HK-2 (cell line): ENCODE measurements at regions not wholly inside any gene's neighbourhood (a gene's known extent, or its start where the extent isn't known, plus 50 kb on each side); places are given as distances from the start of the nearest gene placed in this dataset.
"Not testable (repeated sequence)": the region's sequence is repeated elsewhere in the genome, so short reads cannot be mapped to it uniquely, and the experiment has no call there.

ENCODE experiments used
- DNase-seq: peaks from one replicate; pipeline ENCODE4 v3.0.0-alpha.2; 2018; ENCODE audit not compliant: unreplicated experiment

DNA sequence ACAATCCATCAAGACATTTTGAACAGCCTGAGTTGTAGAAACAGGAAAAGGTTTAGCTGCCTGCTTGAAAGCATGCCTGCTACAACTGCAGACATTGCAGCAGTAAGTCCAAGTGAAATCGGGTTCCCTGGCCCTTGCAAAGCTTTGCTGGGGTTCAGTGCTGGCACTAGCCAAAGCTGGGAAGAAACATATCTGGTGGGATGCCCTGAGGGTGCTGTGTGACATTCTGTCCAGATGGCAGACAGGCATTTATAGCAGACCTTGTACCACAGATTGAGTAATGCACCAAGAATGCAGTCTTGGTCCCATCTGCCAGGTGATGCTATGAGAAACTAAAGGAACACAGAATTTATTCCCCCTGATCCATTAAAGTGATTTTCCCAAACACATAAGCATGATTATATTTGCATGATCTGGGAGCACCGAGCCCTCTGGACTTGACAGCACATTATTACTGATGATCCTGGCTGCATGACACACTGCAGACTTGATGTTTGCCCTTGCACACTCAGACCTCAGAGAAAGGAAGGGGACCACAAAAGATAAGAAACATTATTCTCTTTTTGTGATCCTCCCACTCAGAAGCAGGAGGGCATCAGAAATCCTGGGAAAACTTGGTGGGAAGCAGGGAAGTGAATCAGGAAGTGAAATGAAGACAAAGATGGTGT, 223.7 kb upstream of the FAM78B start:
- no peak for DNase-seq

DNA sequence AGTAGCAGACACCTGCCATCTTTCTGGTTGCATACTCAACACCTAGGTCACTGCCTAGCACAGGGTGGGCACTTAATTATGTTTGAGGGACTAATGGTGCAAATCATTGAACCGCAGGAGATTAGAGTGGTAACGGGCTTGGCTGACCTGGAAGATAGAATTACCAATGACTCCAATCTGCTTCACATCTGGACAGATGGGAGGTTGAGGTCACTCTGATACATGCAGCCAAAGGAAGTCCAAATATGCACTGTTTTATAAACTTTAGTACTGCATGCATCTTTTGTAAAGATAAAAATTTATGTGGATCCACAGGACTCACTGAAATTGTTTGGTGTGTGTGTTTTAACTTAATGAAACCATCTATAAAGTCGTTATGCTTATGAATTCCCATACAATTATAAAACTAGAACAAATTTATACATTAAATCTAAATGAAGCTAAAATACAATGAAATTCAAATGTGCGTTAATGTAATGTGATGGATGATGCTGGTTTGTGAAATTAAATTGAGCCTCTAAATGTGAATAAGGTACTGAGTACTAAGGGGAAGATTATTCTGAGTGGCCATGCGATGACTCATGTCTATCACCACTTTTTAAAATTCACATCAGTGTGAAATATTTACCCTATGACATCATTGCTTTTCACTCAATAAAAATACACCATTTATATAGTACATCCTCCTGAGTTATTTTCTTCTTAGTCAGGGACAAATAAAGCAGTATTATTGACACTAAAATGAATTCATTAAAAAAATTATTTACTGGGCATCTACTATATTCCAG, 224.7 kb upstream of the FAM78B start:
- DNase-seq = no peak

DNA sequence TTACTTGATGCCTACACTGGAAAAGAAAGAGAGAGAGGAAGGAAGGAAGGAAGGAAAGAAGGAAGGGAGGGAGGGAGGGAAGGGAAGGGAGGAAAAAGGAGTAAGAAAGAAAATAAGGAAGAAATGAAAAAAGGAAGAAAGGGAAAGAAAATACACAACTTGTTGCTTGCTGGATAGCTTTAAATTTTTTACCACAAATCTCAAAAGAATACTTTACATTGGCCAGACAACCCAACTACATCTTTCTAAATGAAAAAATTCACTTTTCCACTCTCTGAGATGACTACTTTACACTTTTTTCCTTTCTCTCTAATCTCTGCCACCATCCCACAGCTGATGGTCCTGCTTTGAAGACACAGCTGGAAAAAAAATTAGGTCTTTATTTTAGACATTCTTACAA, 228.9 kb upstream of the FAM78B start:
- no peak for DNase-seq

DNA sequence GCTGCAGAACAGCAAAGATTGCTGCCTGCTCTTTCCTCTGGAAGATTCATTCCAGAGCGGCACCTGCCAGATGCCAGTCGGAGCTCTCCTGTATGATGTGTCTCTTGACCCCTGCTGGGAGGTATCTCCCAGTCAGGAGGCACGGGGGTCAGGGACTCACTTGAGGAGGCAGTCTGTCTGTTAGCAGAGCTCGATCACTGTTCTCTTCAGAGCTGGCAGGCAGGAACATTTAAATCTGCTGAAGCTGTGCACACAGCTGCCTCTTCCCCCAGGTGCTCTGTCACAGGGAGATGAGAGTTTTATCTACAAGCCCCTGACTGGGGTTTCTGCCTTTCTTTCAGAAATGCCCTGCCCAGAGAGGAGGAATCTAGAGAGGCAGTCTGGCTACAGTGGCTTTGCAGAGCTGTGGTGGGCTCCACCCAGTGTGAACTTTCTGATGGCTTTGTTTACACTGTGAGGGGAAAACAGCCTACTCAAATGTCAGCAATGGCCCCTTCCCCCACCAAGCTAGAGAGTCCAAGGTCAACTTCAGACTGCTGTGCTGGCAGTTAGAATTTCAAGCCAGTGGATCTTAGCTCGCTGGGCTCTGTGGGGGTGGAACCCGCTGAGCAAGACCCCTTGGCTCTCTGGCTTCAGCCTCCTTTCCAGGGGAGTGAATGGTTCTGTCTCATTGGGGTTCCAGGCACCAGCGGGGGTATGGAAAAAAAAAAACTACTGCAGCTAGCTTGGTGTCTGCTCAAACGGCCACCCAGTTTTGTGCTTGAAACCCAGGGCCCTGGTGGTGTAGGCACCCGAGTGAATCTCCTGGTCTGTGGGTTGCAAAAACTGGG, 242.7 kb upstream of the FAM78B start:
- DNase-seq = not testable (repeated sequence)

DNA sequence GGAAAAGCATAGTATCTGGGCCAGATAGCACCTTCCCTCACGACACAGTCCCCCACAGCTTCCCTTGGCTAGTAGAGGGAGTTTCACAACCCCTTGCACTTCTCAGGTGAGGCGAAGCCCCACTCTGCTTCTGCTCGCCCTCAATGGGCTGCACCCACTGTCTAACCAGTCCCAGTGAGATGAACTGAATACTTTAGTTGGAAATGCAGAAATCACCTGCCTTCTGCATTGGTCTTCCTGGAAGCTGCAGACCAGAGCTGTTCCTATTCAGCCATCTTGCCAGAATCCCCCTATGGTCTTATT, 243.2 kb upstream of the FAM78B start:
- DNase-seq = no peak

DNA sequence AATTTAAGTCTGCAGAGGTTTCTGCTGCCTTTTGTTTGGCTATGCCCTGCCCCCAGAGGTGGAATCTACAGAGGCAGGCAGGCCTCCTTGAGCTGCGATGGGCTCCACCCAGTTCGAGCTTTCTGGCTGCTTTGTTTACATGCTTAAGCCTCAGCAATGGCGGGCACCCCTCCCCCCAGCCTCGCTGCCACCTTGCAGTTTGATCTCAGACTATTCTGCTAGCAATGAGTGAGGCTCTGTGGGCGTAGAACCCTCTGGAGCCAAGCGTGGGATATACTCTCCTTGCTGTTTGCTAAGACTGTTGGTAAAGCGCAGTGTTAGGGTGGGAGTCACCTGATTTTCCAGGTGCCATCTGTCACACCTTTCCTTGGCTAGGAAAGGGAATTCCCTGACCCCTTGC, 250.0 kb upstream of the FAM78B start:
- DNase-seq = not testable (repeated sequence)

DNA sequence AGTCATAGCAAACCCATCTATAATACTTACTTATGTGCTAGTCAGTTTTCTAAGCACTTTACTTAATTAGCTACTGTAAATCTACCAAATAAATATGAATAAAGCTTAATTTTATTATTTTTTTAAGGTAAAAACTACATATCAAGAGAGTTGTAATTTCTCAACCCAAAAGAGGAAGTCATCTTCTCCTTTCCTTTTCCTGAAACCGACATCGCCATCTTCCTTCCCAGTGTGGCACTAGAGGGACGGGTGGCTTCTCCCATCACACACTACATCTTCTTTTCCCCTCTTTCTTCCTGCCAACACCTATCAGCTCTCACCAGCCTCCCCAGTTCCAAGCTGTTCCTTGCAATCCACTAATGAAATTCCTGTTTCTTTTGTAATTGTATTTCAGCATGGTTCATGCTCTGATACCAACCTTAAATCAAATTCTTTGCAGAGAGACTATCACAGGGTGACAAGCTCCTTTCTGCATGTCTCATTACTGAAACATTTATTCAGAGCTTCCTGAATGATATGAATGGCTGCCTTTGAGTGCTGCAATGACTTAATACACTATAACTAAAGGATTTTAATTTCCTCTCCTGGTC, 251.6 kb upstream of the FAM78B start:
- no peak for DNase-seq

DNA sequence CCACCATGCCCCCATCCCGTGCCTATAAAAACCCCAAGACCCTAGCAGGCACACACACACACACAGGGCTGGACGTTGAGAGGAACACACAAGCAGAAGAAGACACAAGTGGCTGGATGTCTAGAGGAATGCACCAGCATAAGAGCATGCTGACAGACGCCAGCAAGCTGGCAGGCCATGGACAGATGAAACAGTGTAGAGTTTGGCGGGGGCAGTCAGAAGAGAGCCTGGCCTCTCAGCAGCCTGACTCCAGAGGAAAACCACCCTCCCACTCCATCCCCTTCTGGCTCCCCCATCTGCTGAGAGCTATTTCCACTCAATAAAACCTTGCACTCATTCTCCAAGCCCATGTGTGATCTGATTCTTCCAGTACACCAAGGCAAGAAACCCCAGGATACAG, 255.8 kb upstream of the FAM78B start:
- not testable (repeated sequence) for DNase-seq

DNA sequence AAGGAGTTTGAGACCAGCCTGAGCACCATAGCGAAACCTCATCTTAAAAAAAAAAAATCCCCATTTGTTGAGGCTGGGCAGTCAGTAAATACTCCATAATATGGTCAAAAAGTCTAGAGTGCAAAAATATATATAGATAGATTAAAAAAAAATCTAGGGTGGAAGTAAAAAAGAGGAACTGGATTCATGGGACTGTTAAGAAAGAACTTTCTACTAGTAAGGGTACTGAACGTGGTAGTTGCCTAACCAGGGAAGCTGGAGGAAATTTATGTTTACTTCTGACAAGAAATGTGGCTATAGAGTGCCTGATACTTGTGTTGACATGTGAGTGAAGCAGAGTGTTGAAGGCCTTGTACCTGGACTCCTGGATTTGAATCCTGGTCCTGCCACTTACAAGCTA, 265.9 kb upstream of the FAM78B start:
- DNase-seq = no peak

DNA sequence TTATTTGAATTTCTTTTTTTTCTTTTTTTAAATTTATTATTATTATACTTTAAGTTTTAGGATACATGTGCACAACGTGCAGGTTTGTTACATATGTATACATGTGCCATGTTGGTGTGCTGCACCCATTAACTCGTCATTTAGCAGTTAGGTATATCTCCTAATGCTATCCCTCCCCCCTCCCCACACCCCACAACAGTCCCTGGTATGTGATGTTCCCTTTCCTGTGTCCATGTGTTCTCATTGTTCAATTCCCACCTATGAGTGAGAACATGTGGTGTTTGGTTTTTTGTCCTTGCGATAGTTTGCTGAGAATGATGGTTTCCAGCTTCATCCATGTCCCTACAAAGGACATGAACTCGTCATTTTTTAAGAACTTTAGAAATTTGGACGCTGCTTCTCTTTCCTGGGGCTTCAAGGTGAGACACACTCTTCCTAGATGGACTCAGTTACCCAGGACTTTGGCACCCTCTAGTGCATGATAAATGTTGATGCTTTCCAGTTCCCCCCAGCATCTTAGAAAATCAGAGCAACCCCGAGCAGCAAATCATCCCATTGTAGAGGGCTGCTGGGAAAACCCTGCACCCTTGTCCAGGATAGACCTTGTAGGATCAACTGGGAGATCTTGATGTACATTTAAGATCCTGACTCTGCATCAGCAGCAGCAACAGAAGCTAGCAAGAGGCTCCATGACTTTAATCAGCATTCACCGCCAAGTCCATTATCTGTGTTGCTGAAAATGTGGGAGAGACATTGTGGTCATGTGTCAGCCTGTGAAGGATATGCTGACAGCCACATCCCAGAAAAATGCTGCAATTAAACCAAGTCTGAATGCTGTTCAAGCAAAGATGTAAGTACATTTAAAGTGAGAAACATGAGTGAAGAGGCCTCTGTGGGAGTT, 266.9 kb upstream of the FAM78B start:
- DNase-seq = not testable (repeated sequence)

DNA sequence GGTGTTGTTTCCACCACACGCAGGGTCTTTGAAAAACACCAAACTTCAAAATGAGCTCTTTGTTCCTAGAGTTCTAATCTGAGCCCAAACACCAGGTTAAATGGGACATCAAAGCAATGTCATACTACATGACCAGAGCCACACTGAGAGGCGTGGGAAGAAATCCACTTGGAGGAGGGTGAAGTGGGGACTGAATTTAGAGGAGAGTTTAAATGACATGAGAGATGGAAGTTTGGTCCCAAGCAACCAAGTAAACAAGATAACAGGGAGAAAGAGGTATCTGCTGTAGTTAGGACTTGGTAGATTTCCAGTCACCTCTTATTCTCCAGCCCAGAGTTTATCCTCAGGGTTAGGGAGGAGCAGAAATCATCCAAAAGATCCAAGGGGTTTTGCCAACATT, 290.9 kb upstream of the FAM78B start:
- no peak for DNase-seq

DNA sequence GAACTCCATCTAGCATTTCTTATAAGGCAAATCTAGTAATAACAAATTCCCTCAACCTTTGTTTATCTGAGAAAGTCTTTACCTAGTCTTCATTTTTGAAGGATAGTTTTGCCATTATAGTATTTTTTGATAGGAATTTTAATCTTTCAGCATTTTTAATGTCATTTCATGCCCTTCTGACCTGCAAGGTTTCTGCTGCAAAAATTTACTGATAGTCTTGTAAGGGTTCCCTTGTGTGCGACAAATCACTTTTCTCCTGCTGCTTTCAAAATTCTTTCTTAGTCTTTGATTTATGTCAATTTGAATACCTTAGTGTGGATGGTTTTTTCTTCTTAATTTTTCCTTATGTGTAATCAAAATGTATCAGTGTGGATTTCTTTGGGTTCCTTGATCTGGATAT, 297.5 kb upstream of the FAM78B start:
- no peak for DNase-seq

DNA sequence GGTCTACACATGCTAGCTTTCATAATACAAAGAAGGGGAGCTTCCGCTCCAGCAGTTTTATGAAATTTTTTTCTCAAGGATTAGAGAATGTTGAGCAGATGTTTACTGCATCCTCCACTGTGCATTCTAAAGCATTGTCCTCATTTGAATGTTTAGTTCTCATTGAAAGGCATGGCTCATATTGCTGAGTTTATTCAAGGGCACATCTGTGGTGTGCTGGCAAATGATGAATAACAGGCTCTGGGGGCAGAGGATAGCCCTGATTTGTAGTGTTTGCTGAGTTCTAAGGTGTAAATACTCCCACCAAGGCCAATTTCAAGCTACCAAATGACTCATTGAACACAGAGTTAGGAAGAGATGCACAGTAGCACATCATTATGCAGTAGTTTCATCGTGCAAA, 303.2 kb upstream of the FAM78B start:
- DNase-seq = no peak

DNA sequence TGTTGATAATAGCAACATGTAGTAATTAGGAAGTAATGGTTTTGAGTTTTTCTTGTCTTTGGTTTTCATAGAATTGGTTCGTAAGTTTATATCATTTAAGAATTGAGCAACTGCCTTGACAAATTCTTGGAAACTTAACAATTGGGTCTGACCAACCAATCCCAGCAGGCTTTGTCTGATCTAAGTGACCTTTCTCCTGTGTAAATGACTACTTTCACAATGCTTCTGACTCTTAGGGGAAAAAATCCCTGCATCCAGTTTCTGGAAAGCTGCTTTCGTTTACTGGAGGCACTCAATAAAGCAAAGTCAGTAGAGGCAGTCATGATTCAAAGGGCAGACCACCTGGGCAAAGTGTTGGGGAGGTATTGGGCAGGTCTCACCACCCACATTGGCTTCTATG, 303.6 kb upstream of the FAM78B start:
- DNase-seq = no peak

DNA sequence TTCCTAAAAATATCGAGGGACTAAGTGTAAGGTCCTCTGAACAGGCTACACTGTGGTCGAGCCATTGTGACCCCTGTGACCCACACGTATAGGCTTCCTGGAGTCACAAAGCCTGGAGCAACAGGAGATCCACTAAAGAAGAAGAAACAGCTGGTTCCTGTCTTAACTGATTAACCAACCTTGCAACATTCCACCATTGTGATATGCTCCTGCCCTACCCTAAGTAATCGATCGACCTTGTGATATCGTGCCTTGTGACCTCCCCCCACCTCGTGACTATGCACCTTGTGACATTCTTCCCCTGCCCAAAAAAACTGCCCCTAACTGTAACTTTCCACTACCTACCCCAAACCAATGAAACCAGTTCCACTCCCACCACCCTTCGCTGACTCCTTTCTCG, 304.6 kb upstream of the FAM78B start:
- no peak for DNase-seq

DNA sequence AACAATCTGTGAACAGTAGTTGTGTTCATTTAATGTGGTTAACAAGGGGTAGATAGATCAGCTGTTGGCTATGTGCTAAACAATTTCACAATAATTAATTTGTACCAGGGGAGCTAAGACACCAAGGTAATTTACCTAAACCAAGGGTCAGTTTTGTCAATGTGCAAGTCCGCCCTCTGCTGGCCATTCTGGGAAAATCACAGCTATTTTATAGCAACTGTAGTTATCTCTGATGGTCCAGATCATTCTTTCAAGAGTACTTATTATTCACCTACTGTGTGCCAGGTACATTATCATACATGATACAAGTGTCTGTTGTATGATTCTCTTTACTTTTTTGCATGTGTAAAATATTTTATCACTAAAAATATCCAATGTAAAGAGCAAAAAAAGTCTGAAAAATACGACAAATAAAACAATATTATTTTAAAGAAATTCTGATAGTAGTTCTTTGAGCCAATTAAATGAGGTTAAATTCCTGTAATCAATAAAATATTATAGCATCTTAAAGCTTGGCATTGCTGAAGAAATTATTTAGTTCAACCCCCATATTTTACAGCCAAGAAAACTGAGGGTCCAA, 312.3 kb upstream of the FAM78B start:
- DNase-seq = peak; percentile 35

DNA sequence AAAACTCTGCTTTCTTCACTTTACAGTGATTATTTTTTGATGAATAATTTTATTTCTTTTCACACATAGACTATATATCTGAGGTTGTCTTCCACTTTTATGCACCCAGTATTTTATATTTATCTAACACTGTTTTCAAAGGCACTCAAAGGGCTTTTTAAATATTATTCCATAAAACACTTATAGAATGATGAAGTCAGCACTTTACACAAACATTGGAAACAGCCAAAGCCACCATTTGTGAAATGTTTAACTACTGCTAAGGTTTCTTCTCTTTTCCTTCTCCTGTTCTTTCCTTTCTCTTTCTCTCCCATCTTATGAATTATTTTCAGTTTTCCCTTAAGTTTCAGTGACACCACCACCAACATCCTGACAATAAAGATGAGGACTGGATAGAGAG, 317.7 kb upstream of the FAM78B start:
- no peak for DNase-seq

DNA sequence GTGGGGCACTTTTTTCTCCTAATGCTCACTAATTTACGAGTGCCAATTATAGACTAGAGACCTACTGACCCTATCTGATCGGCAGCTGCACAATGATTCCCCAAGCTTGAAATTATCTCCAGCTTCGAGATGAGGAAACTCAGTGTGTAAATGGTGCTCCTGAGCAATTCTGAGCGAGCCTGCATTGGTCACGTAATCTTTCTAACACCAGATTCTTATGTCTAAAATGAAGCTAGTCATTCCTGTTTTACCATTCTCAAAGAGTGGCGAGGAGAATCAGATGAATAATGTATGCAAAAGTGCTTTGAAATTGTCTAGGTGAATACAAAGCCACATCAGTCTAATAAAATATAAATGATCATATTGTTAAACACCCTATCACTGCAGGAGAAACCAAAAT, 318.1 kb upstream of the FAM78B start:
- DNase-seq = no peak

DNA sequence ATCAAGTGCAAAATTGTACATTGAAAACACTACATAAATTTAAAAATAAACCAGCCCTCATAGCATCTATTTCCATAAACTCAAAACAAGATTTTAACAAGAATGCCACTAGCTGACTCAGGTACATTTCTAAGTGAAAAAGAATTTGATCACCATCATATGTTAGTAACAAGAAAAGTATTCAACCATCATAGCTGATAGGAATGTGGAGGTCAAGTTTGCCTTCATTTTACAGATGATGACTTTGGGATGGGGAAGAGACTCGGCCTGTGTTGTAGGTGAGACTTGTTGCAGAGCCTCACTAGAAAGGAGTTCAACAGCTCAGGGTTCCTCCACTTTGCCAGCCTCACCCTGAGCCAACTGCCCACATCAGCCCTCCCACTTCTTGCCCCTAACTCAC, 318.8 kb upstream of the FAM78B start:
- no peak for DNase-seq

DNA sequence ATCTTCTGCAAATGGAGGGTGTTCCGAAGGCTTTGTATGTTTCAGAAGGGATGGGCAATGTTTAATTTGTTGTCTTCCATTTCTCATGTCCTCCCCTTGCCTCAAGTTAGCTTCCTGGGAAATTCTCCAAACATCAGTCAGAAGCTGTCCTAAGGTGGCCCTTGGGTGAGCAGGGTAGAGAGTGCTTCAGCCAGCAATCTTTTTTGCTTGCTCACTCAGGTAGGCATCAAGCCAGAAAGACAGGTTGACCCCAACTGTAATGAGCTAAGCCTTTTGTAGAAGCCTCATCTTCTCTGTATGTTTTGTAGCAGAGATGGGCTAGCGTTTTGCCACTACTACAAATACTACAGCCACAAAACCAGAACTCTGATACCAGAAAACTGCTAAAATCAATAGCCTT, 321.5 kb upstream of the FAM78B start:
- no peak for DNase-seq

DNA sequence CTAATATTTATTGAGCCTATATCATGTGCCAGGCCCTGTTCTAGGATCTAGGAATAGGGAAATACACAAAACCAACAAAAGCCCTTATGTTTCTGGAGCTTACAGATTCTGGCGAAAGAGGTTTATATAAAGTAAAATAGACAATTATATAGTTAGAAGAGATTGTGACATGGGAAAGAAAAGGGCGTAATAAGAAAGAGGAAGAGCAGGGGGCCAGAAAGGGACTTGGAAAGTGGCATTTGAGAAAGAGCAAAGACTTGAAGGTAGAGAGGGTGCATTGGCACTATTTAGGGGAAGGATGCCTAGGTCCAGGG, 322.5 kb upstream of the FAM78B start:
- no peak for DNase-seq
